ENCODE measurements at regions not wholly inside any gene's neighbourhood (a gene's known extent, or its start where the extent isn't known, plus 50 kb on each side); places are given as distances from the start of the nearest gene placed in this dataset.

DNA sequence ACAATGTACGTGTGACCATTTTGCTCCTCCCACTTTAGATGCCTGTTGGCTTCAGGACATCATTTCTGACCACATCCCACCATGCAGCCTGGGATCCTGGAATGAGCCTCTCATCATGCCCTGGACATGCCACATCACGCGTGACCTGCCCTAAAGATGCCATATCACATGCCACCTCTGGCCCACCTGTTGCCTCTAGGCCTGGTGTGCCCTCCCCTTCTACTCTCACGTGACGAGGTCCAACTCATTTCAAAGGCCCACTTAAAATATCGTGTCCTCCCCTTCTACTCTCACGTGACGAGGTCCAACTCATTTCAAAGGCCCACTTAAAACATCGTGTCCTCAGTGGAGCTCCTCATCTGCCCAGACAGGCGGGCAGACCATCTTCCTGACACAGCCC, 254.9 kb downstream of the TEX36 start:
- DNase-seq (ENCODE audit: low read depth, low spot score) (no peak), ATAC-seq (no peak)
- no peak overlapping the region for H3K27ac ChIP-seq (ENCODE audit: low read depth, low read length)
- H3K4me3 ChIP-seq (replicated peaks in 1 of 2; ENCODE audit: low read depth in 1 of 2, low read length in 2 of 2) = no peak overlapping the region
- intact Hi-C loops (cut with micrococcal nuclease) = no loop called here
- H3K9me2 ChIP-seq (ENCODE audit: insufficient read depth) = no peaks in the 10 kb centered on the region
- H3K79me2 ChIP-seq (ENCODE audit: insufficient read depth, low read length) = no peaks in the 10 kb centered on the region
- POLR2A ChIA-PET = no interaction called here
- no peaks in the 10 kb centered on the region for H3K4me1 ChIP-seq (ENCODE audit: control insufficient read depth in 1 of 2, insufficient read depth in 2 of 2, low read length in 2 of 2)
- TF ChIP-seq ZNF274 (IDR thresholded peaks at IDR 0.05; ENCODE audit: low read depth, low read length) (no peak), RAD21 (IDR thresholded peaks at IDR 0.05; ENCODE audit: low read depth) (no peak), EZH2 (IDR thresholded peaks at IDR 0.05) (no peak), SRF (IDR thresholded peaks at IDR 0.05; ENCODE audit: low read depth) (no peak), SIN3A (IDR thresholded peaks at IDR 0.05; ENCODE audit: low read depth) (no peak), EGR1 (IDR thresholded peaks at IDR 0.05; ENCODE audit: low read depth) (no peak), POLR2A (IDR thresholded peaks at IDR 0.05; ENCODE audit: borderline replicate concordance, extremely low read depth, insufficient read depth, insufficient read length) (no peak), JUND (IDR thresholded peaks at IDR 0.05) (no peak), ZFX (IDR thresholded peaks at IDR 0.05) (no peak), ZBTB33 (IDR thresholded peaks at IDR 0.05; ENCODE audit: extremely low read depth, insufficient replicate concordance, low read length) (no peak), YY1 (IDR thresholded peaks at IDR 0.05; ENCODE audit: extremely low read depth, insufficient replicate concordance, low read depth, low read length) (no peak), ATF3 (IDR thresholded peaks at IDR 0.05) (no peak), POLR2AphosphoS5 (IDR thresholded peaks at IDR 0.05; ENCODE audit: low read depth, low read length) (no peak), MAX (IDR thresholded peaks at IDR 0.05) (no peak), TCF7L2 (IDR thresholded peaks at IDR 0.05; ENCODE audit: borderline replicate concordance, extremely low read depth, insufficient read depth, insufficient read length) (no peak), ELF1 (IDR thresholded peaks at IDR 0.05; ENCODE audit: borderline replicate concordance, low read depth) (no peak), FOSL1 (IDR thresholded peaks at IDR 0.05; ENCODE audit: low read depth) (no peak)
- TF ChIP-seq, protein P1, sequence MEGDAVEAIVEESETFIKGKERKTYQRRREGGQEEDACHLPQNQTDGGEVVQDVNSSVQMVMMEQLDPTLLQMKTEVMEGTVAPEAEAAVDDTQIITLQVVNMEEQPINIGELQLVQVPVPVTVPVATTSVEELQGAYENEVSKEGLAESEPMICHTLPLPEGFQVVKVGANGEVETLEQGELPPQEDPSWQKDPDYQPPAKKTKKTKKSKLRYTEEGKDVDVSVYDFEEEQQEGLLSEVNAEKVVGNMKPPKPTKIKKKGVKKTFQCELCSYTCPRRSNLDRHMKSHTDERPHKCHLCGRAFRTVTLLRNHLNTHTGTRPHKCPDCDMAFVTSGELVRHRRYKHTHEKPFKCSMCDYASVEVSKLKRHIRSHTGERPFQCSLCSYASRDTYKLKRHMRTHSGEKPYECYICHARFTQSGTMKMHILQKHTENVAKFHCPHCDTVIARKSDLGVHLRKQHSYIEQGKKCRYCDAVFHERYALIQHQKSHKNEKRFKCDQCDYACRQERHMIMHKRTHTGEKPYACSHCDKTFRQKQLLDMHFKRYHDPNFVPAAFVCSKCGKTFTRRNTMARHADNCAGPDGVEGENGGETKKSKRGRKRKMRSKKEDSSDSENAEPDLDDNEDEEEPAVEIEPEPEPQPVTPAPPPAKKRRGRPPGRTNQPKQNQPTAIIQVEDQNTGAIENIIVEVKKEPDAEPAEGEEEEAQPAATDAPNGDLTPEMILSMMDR (IDR thresholded peaks at IDR 0.05 in 2 of 3, conservative IDR thresholded peaks at IDR 0.05 in 1 of 3; ENCODE audit: borderline replicate concordance in 1 of 3, insufficient read depth in 1 of 3, low read depth in 2 of 3, low read length in 2 of 3) = no peak
- H3K9ac ChIP-seq (ENCODE audit: low read length) = no peak overlapping the region
- RAD21 ChIA-PET (ENCODE audit: low non-redundant PET in 1 of 2, low total read pairs in 2 of 2, uncharacterized antibody in 2 of 2, unreplicated experiment in 2 of 2) = no interaction called here
- H2AFZ ChIP-seq (ENCODE audit: low read depth, low read length, poor library complexity, severe bottlenecking) = no peak overlapping the region
- peaks cover 24% of the 10 kb centered on the region; the same call in 1 of the 2 replicates for H3K27me3 ChIP-seq (ENCODE audit: insufficient read depth, low read length)
- H4K20me1 ChIP-seq (ENCODE audit: insufficient read depth) = no peaks in the 10 kb centered on the region
- no TSS peak for BruUV-seq (replicated peaks)
- H3K36me3 ChIP-seq (ENCODE audit: control insufficient read depth in 1 of 2, insufficient read depth in 2 of 2, low read length in 2 of 2) = no peaks in the 10 kb centered on the region
- CTCF ChIA-PET = no interaction called here
- no peaks in the 10 kb centered on the region for H3K9me3 ChIP-seq (ENCODE audit: control insufficient read depth in 1 of 2, insufficient read depth in 1 of 2, low read depth in 1 of 2, low read length in 2 of 2)
- H3K4me2 ChIP-seq (ENCODE audit: low read length) = no peak overlapping the region

Measured in HCT116 (cell line).